ENCODE measurements at regions not wholly inside any gene's neighbourhood (a gene's known extent, or its start where the extent isn't known, plus 50 kb on each side); places are given as distances from the start of the nearest gene placed in this dataset.

DNA sequence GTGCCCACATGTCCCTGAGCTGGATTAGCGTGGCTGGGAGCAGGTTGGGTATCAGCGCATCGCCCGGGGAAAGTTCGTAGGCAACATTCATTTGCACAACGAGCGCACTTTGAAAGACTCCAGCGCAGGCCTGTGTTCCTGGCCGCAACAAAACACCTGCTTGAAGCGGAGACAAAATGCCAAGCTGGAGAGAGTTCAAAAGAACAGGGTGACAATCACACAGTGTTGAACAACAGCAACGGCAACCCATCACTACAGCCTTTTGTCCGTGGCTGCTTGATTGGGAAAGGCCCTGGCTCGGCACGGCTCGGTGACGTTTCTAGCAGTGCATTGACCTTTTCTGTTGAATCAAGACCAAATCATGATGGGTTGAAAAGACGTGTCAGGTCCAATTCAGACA lies 336.3 kb downstream of the IRX1 start:
- Histone ChIP-seq H3K27ac (no peak overlapping the region), H3K4me1 (no peaks in the 10 kb centered on the region), H3K36me3 (no peaks in the 10 kb centered on the region), H3K9me3 (no peaks in the 10 kb centered on the region), H3K27me3 (no peaks in the 10 kb centered on the region), H3K4me3 (no peak overlapping the region)
- WGBS (ENCODE audit: insufficient coverage, low coverage, low lambda C conversion rate, missing lambda C conversion rate) = 70% methylated on average over 14 of the region's 17 CpGs
- TF ChIP-seq POLR2A (IDR thresholded peaks at IDR 0.05) = no peak
- TF ChIP-seq, protein P1, sequence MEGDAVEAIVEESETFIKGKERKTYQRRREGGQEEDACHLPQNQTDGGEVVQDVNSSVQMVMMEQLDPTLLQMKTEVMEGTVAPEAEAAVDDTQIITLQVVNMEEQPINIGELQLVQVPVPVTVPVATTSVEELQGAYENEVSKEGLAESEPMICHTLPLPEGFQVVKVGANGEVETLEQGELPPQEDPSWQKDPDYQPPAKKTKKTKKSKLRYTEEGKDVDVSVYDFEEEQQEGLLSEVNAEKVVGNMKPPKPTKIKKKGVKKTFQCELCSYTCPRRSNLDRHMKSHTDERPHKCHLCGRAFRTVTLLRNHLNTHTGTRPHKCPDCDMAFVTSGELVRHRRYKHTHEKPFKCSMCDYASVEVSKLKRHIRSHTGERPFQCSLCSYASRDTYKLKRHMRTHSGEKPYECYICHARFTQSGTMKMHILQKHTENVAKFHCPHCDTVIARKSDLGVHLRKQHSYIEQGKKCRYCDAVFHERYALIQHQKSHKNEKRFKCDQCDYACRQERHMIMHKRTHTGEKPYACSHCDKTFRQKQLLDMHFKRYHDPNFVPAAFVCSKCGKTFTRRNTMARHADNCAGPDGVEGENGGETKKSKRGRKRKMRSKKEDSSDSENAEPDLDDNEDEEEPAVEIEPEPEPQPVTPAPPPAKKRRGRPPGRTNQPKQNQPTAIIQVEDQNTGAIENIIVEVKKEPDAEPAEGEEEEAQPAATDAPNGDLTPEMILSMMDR (IDR thresholded peaks at IDR 0.05) = no peak
- intact Hi-C loops (cut with DNase I) = no loop called here
- no peak for ATAC-seq
- DNase-seq = no peak

DNA sequence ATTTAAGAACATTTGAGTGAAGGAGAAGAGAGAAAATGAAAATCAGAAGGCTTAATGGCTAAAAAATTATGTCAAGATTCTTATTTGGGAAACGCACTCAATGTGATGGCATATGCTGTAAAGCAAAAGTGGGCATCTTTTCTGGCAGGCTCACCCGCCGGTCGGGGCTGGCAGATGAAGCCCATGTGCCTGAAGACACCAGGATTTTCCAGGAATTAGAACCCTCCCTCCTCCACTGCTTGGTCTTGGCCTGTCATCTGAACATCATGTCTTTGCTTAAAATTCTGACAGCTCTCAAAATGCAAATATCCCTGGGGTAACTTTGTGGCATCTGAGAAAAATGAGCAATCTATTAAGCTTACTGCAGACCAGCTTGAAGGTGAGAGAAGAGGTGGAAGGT lies 337.9 kb downstream of the IRX1 start:
- no peak for DNase-seq
- no peak for ATAC-seq
- no peaks in the 10 kb centered on the region for H3K4me1 ChIP-seq
- intact Hi-C loops (cut with DNase I) = no loop called here
- H3K27me3 ChIP-seq = no peaks in the 10 kb centered on the region
- no peak overlapping the region for H3K4me3 ChIP-seq
- TF ChIP-seq, protein P1 (IDR thresholded peaks at IDR 0.05) = no peak
- TF ChIP-seq POLR2A (IDR thresholded peaks at IDR 0.05) = no peak
- WGBS (ENCODE audit: insufficient coverage, low coverage, low lambda C conversion rate, missing lambda C conversion rate) = 52% methylated on average over 4 of the region's 4 CpGs
- H3K9me3 ChIP-seq = no peaks in the 10 kb centered on the region
- no peak overlapping the region for H3K27ac ChIP-seq
- H3K36me3 ChIP-seq = no peaks in the 10 kb centered on the region

DNA sequence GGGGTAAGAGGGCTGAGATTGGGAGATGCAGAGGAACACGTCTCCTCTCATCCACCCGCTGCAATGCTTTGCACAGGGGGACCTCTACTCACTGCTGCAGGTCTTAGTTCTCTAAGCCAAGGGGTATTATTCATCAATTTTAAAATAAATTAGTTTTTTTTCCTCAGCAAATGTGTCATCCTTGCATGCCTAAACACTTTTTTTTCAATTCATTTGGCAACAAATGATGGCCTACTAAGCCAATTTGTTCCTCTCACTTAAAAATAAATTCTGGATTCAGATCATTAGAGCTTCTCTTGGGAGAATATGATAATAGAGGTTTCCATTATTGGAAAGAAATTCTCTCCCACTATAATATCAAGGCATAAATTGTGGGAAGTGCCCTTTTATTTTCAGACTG lies 338.3 kb downstream of the IRX1 start:
- H3K4me1 ChIP-seq = no peaks in the 10 kb centered on the region
- TF ChIP-seq, protein P1 (IDR thresholded peaks at IDR 0.05) = no peak
- TF ChIP-seq POLR2A (IDR thresholded peaks at IDR 0.05) = no peak
- WGBS (ENCODE audit: insufficient coverage, low coverage, low lambda C conversion rate, missing lambda C conversion rate) = 63% methylated on average over 2 of the region's 2 CpGs
- H3K27ac ChIP-seq = no peak overlapping the region
- no peak overlapping the region for H3K4me3 ChIP-seq
- no peak for DNase-seq
- intact Hi-C loops (cut with DNase I) = no loop called here
- H3K9me3 ChIP-seq = no peaks in the 10 kb centered on the region
- ATAC-seq = no peak
- H3K27me3 ChIP-seq = no peaks in the 10 kb centered on the region
- no peaks in the 10 kb centered on the region for H3K36me3 ChIP-seq

DNA sequence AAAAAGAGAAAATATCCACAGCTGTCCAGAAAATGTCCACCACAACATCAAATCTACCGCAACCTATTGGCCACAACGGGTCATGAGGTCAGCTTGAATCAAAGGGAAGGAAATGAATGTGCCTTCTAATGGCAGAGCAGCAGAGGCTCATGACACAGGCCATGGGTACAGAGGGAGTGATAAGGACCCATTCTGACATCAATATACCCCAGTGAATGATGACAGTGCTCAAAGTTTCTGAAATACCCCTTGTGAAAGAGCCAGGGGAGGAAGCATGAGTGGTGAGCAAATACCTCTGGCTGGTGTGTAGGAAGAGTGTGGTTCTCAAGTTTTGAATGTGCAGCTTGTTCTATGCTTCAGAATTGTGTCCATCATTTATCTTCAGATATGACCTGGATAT lies 348.2 kb downstream of the IRX1 start:
- WGBS (ENCODE audit: insufficient coverage, low coverage, low lambda C conversion rate, missing lambda C conversion rate) = 48% methylated on average over 2 of the region's 2 CpGs
- H3K9me3 ChIP-seq = no peaks in the 10 kb centered on the region
- H3K27ac ChIP-seq = no peak overlapping the region
- TF ChIP-seq, protein P1 (IDR thresholded peaks at IDR 0.05) = no peak
- no peak for TF ChIP-seq POLR2A (IDR thresholded peaks at IDR 0.05)
- no peaks in the 10 kb centered on the region for H3K4me1 ChIP-seq
- DNase-seq (no peak), ATAC-seq (no peak)
- intact Hi-C loops (cut with DNase I) = no loop called here
- no peak overlapping the region for H3K4me3 ChIP-seq
- H3K27me3 ChIP-seq = no peaks in the 10 kb centered on the region
- H3K36me3 ChIP-seq = no peaks in the 10 kb centered on the region

DNA sequence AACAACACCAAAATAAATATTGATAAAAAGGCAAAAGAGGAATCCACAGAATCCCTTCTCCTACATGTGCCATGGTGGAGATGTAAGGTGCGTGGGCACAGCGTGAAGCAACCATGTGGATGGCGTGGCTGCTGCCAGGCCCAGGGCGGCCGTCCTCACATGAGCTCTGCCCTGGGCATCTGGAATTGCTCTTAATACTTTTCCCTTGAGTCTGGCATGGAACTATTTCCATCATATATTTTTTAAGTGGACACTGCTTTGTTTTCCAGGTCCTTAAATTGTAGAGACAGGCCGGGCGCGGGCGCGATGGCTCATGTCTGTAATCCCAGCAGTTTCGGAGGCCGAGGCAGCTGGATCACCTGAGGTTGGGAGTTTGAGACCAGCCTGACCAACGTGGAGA lies 349.3 kb downstream of the IRX1 start:
- Histone ChIP-seq H3K36me3 (no peaks in the 10 kb centered on the region), H3K4me3 (no peak overlapping the region), H3K4me1 (no peaks in the 10 kb centered on the region), H3K27me3 (no peaks in the 10 kb centered on the region), H3K9me3 (no peaks in the 10 kb centered on the region), H3K27ac (no peak overlapping the region)
- DNase-seq = no peak
- 73% methylated on average over 5 of the region's 13 CpGs for WGBS (ENCODE audit: insufficient coverage, low coverage, low lambda C conversion rate, missing lambda C conversion rate)
- ATAC-seq = no peak
- intact Hi-C loops (cut with DNase I) = no loop called here
- TF ChIP-seq, protein P1 (IDR thresholded peaks at IDR 0.05) = no peak
